GM12875 (cell line): ENCODE measurements at regions not wholly inside any gene's neighbourhood (a gene's known extent, or its start where the extent isn't known, plus 50 kb on each side); places are given as distances from the start of the nearest gene placed in this dataset.

Source experiments
- H3K4me3 ChIP-seq: one replicate; pipeline ENCODE4 v1.5.1; 2011; ENCODE audit warnings: low read depth, low read length, control low read depth
- CTCF ChIP-seq: IDR thresholded peaks from 2 replicates; pipeline ENCODE4 v1.5.1; 2011; ENCODE audit warnings: low read depth, mild to moderate bottlenecking, control low read depth, inconsistent platforms, low read length, moderate library complexity, borderline replicate concordance; ENCODE audit not compliant: insufficient read depth

GRCh38 chr18:47427923-47428637 lies 176.6 kb upstream of the SKOR2 start:
- no peak for TF ChIP-seq CTCF
- H3K4me3 ChIP-seq, result no peak overlapping the region

- TF ChIP-seq CTCF, result no peak
These were observed 175.6 kb upstream of the SKOR2 start for GRCh38 chr18:47427072-47427471.

GRCh38 chr18:47425365-47425764 lies 173.9 kb upstream of the SKOR2 start:
- no peak overlapping the region for H3K4me3 ChIP-seq
- TF ChIP-seq CTCF, result no peak

More at GRCh38 chr18:47427072-47427471, 175.6 kb upstream of the SKOR2 start:
- H3K4me3 ChIP-seq, result no peak overlapping the region

- no peak for TF ChIP-seq CTCF
- H3K4me3 ChIP-seq, result no peak overlapping the region
These were observed 171.1 kb upstream of the SKOR2 start for GRCh38 chr18:47422524-47422923.

- TF ChIP-seq CTCF, result no peak
- H3K4me3 ChIP-seq, result no peak overlapping the region
These were observed 168.7 kb upstream of the SKOR2 start for GRCh38 chr18:47420130-47420529.

- no peak for TF ChIP-seq CTCF
- no peak overlapping the region for H3K4me3 ChIP-seq
These were observed 167.3 kb upstream of the SKOR2 start for GRCh38 chr18:47418746-47419145.

- TF ChIP-seq CTCF, result no peak
- no peak overlapping the region for H3K4me3 ChIP-seq
These were observed 166.3 kb upstream of the SKOR2 start for GRCh38 chr18:47417807-47418206.
